HepG2 (cell line): ENCODE measurements at regions not wholly inside any gene's neighbourhood (a gene's known extent, or its start where the extent isn't known, plus 50 kb on each side); places are given as distances from the start of the nearest gene placed in this dataset.
"Not testable (repeated sequence)": the region's sequence is repeated elsewhere in the genome, so short reads cannot be mapped to it uniquely, and the experiment has no call there.

Experiments used
- ATAC-seq: fragments of 200-7000 bp; cut with Tn5 transposase; 3 replicates; pipeline ENCODE4 v1.9.1; 2020; ENCODE audit warnings: mild to moderate bottlenecking, moderate library complexity
- BruUV-seq: library from RNA; stranded (reverse); fragments of 400-500 nt; replicated peaks from 2 replicates; lab custom pipeline; 2021; lab: Mats Ljungman, UMichigan
- CTCF ChIA-PET: fragments of 300-600 bp; formaldehyde crosslinking; extraction: SDS; loops from one replicate; lab custom pipeline; 2021; ENCODE audit warnings: low total read pairs, inconsistent platforms, low intra/inter-chr PET ratio; lab: Yijun Ruan, JAX
- POLR2A ChIA-PET: fragments of 350-600 bp; sonication (Branson Sonifier 250); formaldehyde crosslinking; loops from one replicate; lab custom pipeline; 2020; ENCODE audit warnings: antibody characterized with exemption, inconsistent platforms; lab: Yijun Ruan, JAX
- DNase-seq: peaks from one replicate; pipeline ENCODE4 v3.0.0-alpha.2; 2015; ENCODE audit warnings: low spot score
- FAIRE-seq: peaks from 3 replicates; lab custom pipeline; 2011; peaks lifted over from hg19 to GRCh38; lab: Jason Lieb, UNC
- H2AFZ ChIP-seq: one replicate; pipeline ENCODE4 v1.6.1; 2011; ENCODE audit warnings: low read length, inconsistent platforms
- H3K27ac ChIP-seq: fragments of 300-600 bp; 3 replicates; pipeline ENCODE4 v1.8.0; 2011; ENCODE audit warnings: mixed run types, mild to moderate bottlenecking, mixed read lengths, low read length, inconsistent platforms; ENCODE audit not compliant: insufficient read depth; ENCODE audit errors: extremely low read length
- H3K27me3 ChIP-seq, 2 experiments: fragments of 200-600 bp in 1 of 2; 2 replicates in 1 of 2; 3 replicates in 1 of 2; pipeline versions ENCODE4 v1.6.0 to v1.8.0; 2011; ENCODE audit warnings: low read length in 2 of 2, mild to moderate bottlenecking in 2 of 2, moderate library complexity in 2 of 2, inconsistent platforms in 1 of 2; ENCODE audit not compliant: insufficient read depth in 2 of 2, control insufficient read depth in 1 of 2
- H3K36me3 ChIP-seq, 2 experiments: fragments of 200-600 bp in 1 of 2; replicated peaks in 1 of 2; 2 replicates in 1 of 2; 3 replicates in 1 of 2; pipeline versions ENCODE4 v1.5.1 to v1.8.0; 2011; ENCODE audit warnings: low read length in 2 of 2, inconsistent platforms in 1 of 2; ENCODE audit not compliant: insufficient read depth in 2 of 2, control insufficient read depth in 1 of 2
- H3K4me1 ChIP-seq: 2 replicates; pipeline ENCODE4 v1.5.1; 2012; ENCODE audit warnings: low read length, inconsistent platforms; ENCODE audit not compliant: insufficient read depth
- H3K4me2 ChIP-seq: 2 replicates; pipeline ENCODE4 v1.6.0; 2011; ENCODE audit warnings: low read depth, low read length, inconsistent platforms
- H3K4me3 ChIP-seq, 3 experiments: fragments of 200-600 bp in 1 of 3; sonication (generic), shearing (Covaris generic) in 1 of 3; replicated peaks in 1 of 3; 2 replicates each; pipeline ENCODE4 v1.5.1; 2011 to 2016; ENCODE audit warnings: low read length in 3 of 3, inconsistent platforms in 2 of 3, low read depth in 2 of 3, mild to moderate bottlenecking in 2 of 3, control low read depth in 1 of 3, mixed read lengths in 1 of 3; ENCODE audit not compliant: insufficient read depth in 1 of 3
- H3K79me2 ChIP-seq: one replicate; pipeline ENCODE4 v1.6.1; 2011; ENCODE audit warnings: low read length, inconsistent platforms; ENCODE audit not compliant: insufficient read depth
- H3K9ac ChIP-seq: 2 replicates; pipeline ENCODE4 v1.6.0; 2011; ENCODE audit warnings: mild to moderate bottlenecking, low read depth, low read length, inconsistent platforms; ENCODE audit not compliant: insufficient read depth
- H3K9me3 ChIP-seq: 2 replicates; pipeline ENCODE4 v1.5.1; 2012; ENCODE audit warnings: mild to moderate bottlenecking, low read length
- H4K20me1 ChIP-seq: 2 replicates; pipeline ENCODE4 v1.6.0; 2011; ENCODE audit warnings: inconsistent platforms, mild to moderate bottlenecking, low read length, moderate library complexity; ENCODE audit not compliant: insufficient read depth
- ELF1 ChIP-seq: sonication (generic); formaldehyde crosslinking; IDR thresholded peaks from 2 replicates; pipeline ENCODE4 v1.4.0; 2020; ENCODE audit warnings: missing genetic modification reagents
- ERF ChIP-seq: IDR thresholded peaks from 2 replicates; pipeline ENCODE4 v1.6.1; 2018; ENCODE audit warnings: missing biosample characterization, missing genetic modification reagents
- ETV5 ChIP-seq: IDR thresholded peaks from 2 replicates; pipeline ENCODE4 v1.6.1; 2018; ENCODE audit warnings: missing biosample characterization, missing genetic modification reagents, inconsistent platforms, borderline replicate concordance
- FOXC1 ChIP-seq: sonication (generic); formaldehyde crosslinking; IDR thresholded peaks from 2 replicates; pipeline ENCODE4 v1.8.0; 2022; ENCODE audit warnings: mild to moderate bottlenecking, missing genetic modification reagents, borderline replicate concordance
- MED1 ChIP-seq: sonication (generic); formaldehyde crosslinking; IDR thresholded peaks from 2 replicates; pipeline ENCODE4 v1.4.0; 2020; ENCODE audit warnings: missing genetic modification reagents
- NFRKB ChIP-seq: fragments of 450-650 bp; IDR thresholded peaks from 2 replicates; pipeline ENCODE4 v1.6.1; 2017
- RFXAP ChIP-seq: sonication (generic); formaldehyde crosslinking; IDR thresholded peaks from 2 replicates; pipeline ENCODE4 v1.4.0; 2020; ENCODE audit warnings: missing genetic modification reagents, borderline replicate concordance
- TCF7L2 ChIP-seq: IDR thresholded peaks from 2 replicates; pipeline ENCODE4 v1.6.1; 2011; ENCODE audit warnings: mild to moderate bottlenecking, low read depth, low read length, moderate library complexity
- ZBED4 ChIP-seq: sonication (generic); formaldehyde crosslinking; IDR thresholded peaks from 2 replicates; pipeline ENCODE4 v1.4.0; 2020; ENCODE audit warnings: missing genetic modification reagents, borderline replicate concordance
- ZFP36 ChIP-seq: fragments of 150-350 bp; IDR thresholded peaks from 2 replicates; pipeline ENCODE4 v1.6.1; 2018; ENCODE audit warnings: borderline replicate concordance, low read length, low read depth; ENCODE audit not compliant: partially characterized antibody
- ZNF567 ChIP-seq: sonication (generic); formaldehyde crosslinking; IDR thresholded peaks from 2 replicates; pipeline ENCODE4 v1.8.1; 2023; ENCODE audit warnings: mild to moderate bottlenecking, missing genetic modification reagents, borderline replicate concordance
- ZNF784 ChIP-seq: sonication (generic); formaldehyde crosslinking; IDR thresholded peaks from 2 replicates; pipeline ENCODE4 v1.5.1; 2020; ENCODE audit warnings: missing genetic modification reagents, mild to moderate bottlenecking, borderline replicate concordance
- ZSCAN21 ChIP-seq: sonication (generic); formaldehyde crosslinking; IDR thresholded peaks from 2 replicates; pipeline ENCODE4 v1.8.0; 2022; ENCODE audit warnings: mild to moderate bottlenecking, missing genetic modification reagents, moderate library complexity, borderline replicate concordance
- WGBS: methylation state at CpG from one replicate; pipeline ENCODE4 v1.1.6; 2017; ENCODE audit warnings: low lambda C conversion rate; 5-methylcytosine and 5-hydroxymethylcytosine counted together
- in situ Hi-C: cut with HindIII; loops from 2 replicates; pipeline ENCODE4 v1.10.0; 2017; ENCODE audit warnings: low pct_unique_long_range_greater_than_20kb; ENCODE audit not compliant: extremely low pct_ligation_motif_present
- intact Hi-C: fragments of 100-400 bp; cut with micrococcal nuclease; formaldehyde crosslinking; loops from one replicate; pipeline ENCODE4 v1.10.0; 2022; ENCODE audit not compliant: unreplicated experiment

GRCh38 chr12:23253191-23253590 lies 628.2 kb downstream of the ETNK1 start:
- no peaks in the 10 kb centered on the region for H3K27me3 ChIP-seq
- POLR2A ChIA-PET, result no interaction called here
- no TSS peak for BruUV-seq
- no peak overlapping the region for H2AFZ ChIP-seq
- 59% methylated on average over 4 of the region's 4 CpGs for WGBS
- intact Hi-C loops (no loop called here), in situ Hi-C loops (no loop called here)
- DNase-seq (no peak), ATAC-seq (no peak), FAIRE-seq (no peak)
- no peak overlapping the region for H3K4me3 ChIP-seq
- H3K27ac ChIP-seq, result no peak overlapping the region
- H4K20me1 ChIP-seq, result no peaks in the 10 kb centered on the region
- H3K9ac ChIP-seq, result no peak overlapping the region
- H3K9me3 ChIP-seq, result no peaks in the 10 kb centered on the region
- no peaks in the 10 kb centered on the region for H3K79me2 ChIP-seq
- no peaks in the 10 kb centered on the region for H3K36me3 ChIP-seq
- H3K4me1 ChIP-seq, result no peaks in the 10 kb centered on the region
- no peak for TF ChIP-seq ZNF567 (CRISPR knock-in tag)
- TF ChIP-seq ETV5 (CRISPR knock-in tag), result no peak
- no peak for TF ChIP-seq NFRKB
- TF ChIP-seq RFXAP (CRISPR knock-in tag), result no peak
- TF ChIP-seq ZBED4, result no peak
- TF ChIP-seq ZNF784 (CRISPR knock-in tag), result no peak
- TF ChIP-seq MED1 (CRISPR knock-in tag), result no peak
- TF ChIP-seq TCF7L2, result no peak
- no peak for TF ChIP-seq ERF (CRISPR knock-in tag)
- TF ChIP-seq ZFP36, result no peak
- no peak for TF ChIP-seq ZSCAN21 (CRISPR knock-in tag)
- TF ChIP-seq ELF1 (CRISPR knock-in tag), result no peak
- no peak for TF ChIP-seq FOXC1 (CRISPR knock-in tag)
- TF ChIP-seq, all 625 proteins: peak for 0
- CTCF ChIA-PET, result no interaction called here
- no peak overlapping the region for H3K4me2 ChIP-seq

GRCh38 chr12:23253910-23254309 lies 628.9 kb downstream of the ETNK1 start:
- intact Hi-C loops, result not testable (repeated sequence)

More at GRCh38 chr12:23253910-23254309, 628.9 kb downstream of the ETNK1 start:
- BruUV-seq, H3K27me3 ChIP-seq, H3K4me1 ChIP-seq, FAIRE-seq, DNase-seq, H2AFZ ChIP-seq, CTCF ChIA-PET, H3K79me2 ChIP-seq, H3K9me3 ChIP-seq, H3K27ac ChIP-seq, H3K9ac ChIP-seq, in situ Hi-C loops, ATAC-seq, H3K36me3 ChIP-seq, POLR2A ChIA-PET, H3K4me3 ChIP-seq, H3K4me2 ChIP-seq, H4K20me1 ChIP-seq: not testable (repeated sequence)
- WGBS, result 44% methylated on average over 6 of the region's 6 CpGs
